DOHH2 (cell line): ENCODE measurements at regions not wholly inside any gene's neighbourhood (a gene's known extent, or its start where the extent isn't known, plus 50 kb on each side); places are given as distances from the start of the nearest gene placed in this dataset.

Experiments used
- CTCF ChIP-seq: fragments of 200-600 bp; sonication (generic); IDR thresholded peaks from one replicate; pipeline ENCODE4 v1.5.1; 2014; ENCODE audit warnings: antibody characterized with exemption, mild to moderate bottlenecking, low read depth, low read length; ENCODE audit not compliant: poor library complexity, severe bottlenecking
- EZH2phosphoT487 ChIP-seq: fragments of 200-600 bp; sonication (generic); IDR thresholded peaks from 2 replicates; pipeline ENCODE4 v1.6.1; 2017; ENCODE audit warnings: borderline replicate concordance, mild to moderate bottlenecking, antibody characterized with exemption, low read length, moderate library complexity, mixed read lengths

- TF ChIP-seq EZH2phosphoT487 (no peak), CTCF (no peak)
These were observed 241.6 kb upstream of the CNTN6 start for GRCh38 chr3:851098-851790.
